ENCODE measurements at regions not wholly inside any gene's neighbourhood (a gene's known extent, or its start where the extent isn't known, plus 50 kb on each side); places are given as distances from the start of the nearest gene placed in this dataset.

DNA sequence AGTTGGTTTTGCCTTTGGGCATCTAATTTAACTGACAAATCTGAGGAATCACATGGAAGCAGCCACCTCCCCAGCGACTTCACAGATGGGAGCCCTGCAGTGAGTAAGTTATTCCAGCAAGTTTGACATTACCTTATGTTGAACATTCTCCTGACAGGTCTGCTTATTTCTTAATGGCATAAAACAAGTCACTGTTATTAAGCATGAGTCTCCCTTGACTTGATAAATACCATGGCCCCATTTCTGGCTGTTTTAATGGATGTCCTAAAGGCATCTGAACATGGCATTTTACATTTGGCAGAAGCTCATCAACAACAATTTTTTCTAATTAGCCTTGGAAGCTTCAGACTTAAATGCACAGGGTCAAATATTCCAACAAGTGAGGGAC lies 92.6 kb upstream of the CREB1 start:
- TF ChIP-seq, protein P1, sequence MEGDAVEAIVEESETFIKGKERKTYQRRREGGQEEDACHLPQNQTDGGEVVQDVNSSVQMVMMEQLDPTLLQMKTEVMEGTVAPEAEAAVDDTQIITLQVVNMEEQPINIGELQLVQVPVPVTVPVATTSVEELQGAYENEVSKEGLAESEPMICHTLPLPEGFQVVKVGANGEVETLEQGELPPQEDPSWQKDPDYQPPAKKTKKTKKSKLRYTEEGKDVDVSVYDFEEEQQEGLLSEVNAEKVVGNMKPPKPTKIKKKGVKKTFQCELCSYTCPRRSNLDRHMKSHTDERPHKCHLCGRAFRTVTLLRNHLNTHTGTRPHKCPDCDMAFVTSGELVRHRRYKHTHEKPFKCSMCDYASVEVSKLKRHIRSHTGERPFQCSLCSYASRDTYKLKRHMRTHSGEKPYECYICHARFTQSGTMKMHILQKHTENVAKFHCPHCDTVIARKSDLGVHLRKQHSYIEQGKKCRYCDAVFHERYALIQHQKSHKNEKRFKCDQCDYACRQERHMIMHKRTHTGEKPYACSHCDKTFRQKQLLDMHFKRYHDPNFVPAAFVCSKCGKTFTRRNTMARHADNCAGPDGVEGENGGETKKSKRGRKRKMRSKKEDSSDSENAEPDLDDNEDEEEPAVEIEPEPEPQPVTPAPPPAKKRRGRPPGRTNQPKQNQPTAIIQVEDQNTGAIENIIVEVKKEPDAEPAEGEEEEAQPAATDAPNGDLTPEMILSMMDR (IDR thresholded peaks at IDR 0.05) = no peak
- TF ChIP-seq POLR2A (IDR thresholded peaks at IDR 0.05) = no peak

All from ovary (tissue), 3 donors.